ENCODE measurements at regions not wholly inside any gene's neighbourhood (a gene's known extent, or its start where the extent isn't known, plus 50 kb on each side); places are given as distances from the start of the nearest gene placed in this dataset.

GRCh38 chr9:85147046-85147640 lies 477.6 kb downstream of the NTRK2 start:
- TF ChIP-seq, protein P1, sequence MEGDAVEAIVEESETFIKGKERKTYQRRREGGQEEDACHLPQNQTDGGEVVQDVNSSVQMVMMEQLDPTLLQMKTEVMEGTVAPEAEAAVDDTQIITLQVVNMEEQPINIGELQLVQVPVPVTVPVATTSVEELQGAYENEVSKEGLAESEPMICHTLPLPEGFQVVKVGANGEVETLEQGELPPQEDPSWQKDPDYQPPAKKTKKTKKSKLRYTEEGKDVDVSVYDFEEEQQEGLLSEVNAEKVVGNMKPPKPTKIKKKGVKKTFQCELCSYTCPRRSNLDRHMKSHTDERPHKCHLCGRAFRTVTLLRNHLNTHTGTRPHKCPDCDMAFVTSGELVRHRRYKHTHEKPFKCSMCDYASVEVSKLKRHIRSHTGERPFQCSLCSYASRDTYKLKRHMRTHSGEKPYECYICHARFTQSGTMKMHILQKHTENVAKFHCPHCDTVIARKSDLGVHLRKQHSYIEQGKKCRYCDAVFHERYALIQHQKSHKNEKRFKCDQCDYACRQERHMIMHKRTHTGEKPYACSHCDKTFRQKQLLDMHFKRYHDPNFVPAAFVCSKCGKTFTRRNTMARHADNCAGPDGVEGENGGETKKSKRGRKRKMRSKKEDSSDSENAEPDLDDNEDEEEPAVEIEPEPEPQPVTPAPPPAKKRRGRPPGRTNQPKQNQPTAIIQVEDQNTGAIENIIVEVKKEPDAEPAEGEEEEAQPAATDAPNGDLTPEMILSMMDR (IDR thresholded peaks at IDR 0.05) = no peak
- TF ChIP-seq POLR2A (IDR thresholded peaks at IDR 0.05) = no peak
